ENCODE measurements at regions not wholly inside any gene's neighbourhood (a gene's known extent, or its start where the extent isn't known, plus 50 kb on each side); places are given as distances from the start of the nearest gene placed in this dataset.
A peak's percentile ranks its signal among the peaks of the same experiment; 100 is the strongest.

DNA sequence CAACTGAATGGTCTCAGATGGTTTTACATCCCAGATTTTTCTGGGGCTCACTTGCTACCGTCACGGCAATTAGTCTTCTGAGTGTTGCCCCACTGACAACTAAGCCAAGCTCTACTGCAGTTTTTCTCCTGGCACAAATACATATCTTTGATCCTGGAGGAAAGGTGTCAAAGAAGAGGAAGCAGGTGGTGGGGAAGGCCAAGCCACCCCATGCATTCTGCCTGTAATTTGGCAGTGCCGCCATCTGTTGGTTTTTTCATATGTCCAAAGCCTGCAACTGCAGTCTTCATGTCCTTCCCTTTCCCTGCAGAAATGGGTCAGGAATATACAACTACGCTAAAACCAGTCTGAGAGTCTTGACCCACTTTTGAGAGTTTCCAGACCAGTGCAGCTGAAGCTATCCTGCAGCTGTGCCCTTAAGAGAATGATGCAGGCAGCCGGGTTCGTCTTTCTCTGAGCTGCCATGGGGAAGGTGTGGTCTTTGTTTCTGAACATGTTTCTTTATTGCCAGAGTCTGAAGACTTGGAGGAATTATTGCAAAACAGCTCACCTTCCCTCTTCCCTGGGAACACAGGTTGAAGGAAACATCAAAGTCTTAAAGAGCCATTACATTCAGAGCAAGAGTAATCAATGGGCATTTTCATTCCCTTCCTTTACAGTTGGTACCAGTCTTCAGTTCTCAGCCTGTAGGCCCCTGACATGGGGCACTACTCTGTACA lies 71.8 kb upstream of the ATL2 start:
- CTCF ChIA-PET: no interaction called here
- DNase-seq (ENCODE audit: low read depth, low spot score): no peak
- H3K4me3 ChIP-seq (ENCODE audit: low read depth, low read length): no peak overlapping the region
- POLR2A ChIA-PET: no interaction called here
- TF ChIP-seq, protein P1, sequence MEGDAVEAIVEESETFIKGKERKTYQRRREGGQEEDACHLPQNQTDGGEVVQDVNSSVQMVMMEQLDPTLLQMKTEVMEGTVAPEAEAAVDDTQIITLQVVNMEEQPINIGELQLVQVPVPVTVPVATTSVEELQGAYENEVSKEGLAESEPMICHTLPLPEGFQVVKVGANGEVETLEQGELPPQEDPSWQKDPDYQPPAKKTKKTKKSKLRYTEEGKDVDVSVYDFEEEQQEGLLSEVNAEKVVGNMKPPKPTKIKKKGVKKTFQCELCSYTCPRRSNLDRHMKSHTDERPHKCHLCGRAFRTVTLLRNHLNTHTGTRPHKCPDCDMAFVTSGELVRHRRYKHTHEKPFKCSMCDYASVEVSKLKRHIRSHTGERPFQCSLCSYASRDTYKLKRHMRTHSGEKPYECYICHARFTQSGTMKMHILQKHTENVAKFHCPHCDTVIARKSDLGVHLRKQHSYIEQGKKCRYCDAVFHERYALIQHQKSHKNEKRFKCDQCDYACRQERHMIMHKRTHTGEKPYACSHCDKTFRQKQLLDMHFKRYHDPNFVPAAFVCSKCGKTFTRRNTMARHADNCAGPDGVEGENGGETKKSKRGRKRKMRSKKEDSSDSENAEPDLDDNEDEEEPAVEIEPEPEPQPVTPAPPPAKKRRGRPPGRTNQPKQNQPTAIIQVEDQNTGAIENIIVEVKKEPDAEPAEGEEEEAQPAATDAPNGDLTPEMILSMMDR (IDR thresholded peaks at IDR 0.05; ENCODE audit: insufficient read depth, low read length, missing control alignments): no peak

DNA sequence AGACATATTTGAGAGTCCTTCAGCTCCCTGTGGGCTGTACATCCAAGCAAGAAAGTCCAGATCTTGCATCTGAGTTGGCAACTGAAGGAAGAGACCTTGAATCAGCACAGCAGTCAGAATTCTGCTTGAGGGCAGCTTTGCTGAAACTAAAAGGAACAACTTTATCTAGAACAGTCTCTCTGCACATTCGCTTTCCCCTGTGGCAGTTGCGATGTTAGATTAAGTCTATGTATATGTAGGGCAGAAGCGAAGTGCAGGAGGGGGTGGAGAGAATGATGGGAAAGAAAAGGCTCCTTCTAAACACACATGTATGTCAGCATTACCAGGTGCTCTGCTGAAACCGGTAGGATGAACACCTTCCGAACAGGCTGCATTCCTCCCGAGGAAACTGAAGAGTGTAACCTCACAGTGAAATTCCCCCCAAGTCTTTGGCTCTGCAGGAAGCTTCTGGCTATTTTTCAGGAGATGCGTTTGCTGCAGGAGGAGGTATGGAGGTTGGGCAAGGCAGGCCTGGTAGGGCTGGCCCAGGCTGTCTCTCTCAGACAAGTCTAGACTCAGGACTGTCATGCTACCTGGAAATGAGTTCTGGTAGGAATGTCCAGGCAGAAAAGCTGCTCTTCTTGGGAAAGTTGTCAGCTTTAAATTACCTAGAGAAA lies 70.0 kb upstream of the ATL2 start:
- H3K4me3 ChIP-seq (ENCODE audit: low read depth, low read length): no peak overlapping the region
- POLR2A ChIA-PET: no interaction called here
- no peak for DNase-seq (ENCODE audit: low read depth, low spot score)
- TF ChIP-seq, protein P1 (IDR thresholded peaks at IDR 0.05; ENCODE audit: insufficient read depth, low read length, missing control alignments): no peak
- CTCF ChIA-PET: interaction anchor here (0.9 to 2.5 kb wide), 4 partner anchors 10 to 131 kb away, joined by 3 to 14 read pairs (median 4); no protein-coding TSS in a partner anchor

DNA sequence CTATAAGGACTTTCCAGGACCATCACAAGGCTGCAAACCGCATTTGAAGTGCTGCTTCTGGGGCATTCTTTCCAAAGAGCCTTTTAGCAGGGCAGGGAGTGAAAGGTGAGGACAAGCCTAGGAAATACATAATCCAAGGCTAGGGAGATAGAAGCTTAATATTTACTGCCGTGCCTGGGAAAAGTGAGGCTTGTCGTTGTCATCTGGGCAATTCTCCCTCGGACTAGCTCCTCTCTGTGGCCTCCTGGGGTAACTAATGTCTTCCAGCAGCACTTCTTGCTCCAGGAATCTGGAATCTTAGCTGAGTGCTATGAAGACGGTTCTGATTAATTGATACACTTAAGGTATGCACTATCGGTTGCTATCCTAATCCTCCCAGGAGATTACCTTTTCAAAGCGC lies 69.3 kb upstream of the ATL2 start:
- ChIA-PET CTCF (interaction anchor here (0.9 to 2.5 kb wide), 3 partner anchors 10 to 130 kb away, joined by 3 to 14 read pairs (median 3); no protein-coding TSS in a partner anchor), POLR2A (no interaction called here)
- TF ChIP-seq, protein P1 (IDR thresholded peaks at IDR 0.05; ENCODE audit: insufficient read depth, low read length, missing control alignments): peak; percentile 5
- no peak overlapping the region for H3K4me3 ChIP-seq (ENCODE audit: low read depth, low read length)
- DNase-seq (ENCODE audit: low read depth, low spot score): no peak

DNA sequence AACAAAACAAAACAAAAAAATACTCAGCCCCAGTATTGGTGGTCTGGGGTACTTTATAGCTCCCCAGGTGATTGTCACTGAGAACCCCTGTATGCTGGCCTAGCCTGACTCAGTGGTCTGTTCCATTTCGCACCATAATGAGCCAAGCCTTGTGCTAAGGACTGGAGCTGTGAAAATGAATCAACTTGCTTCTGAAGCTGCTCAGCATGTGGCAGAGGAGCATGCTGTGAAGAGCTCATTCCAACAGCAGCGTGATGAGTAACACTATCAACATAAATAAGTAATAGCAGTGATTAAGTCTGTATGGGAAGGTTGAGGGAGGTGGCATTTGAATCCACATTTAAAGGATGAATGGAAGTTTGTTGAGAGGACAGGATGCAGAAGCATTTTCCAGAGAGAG lies 67.2 kb upstream of the ATL2 start:
- TF ChIP-seq, protein P1 (IDR thresholded peaks at IDR 0.05; ENCODE audit: insufficient read depth, low read length, missing control alignments): no peak
- peak; percentile 31 for DNase-seq (ENCODE audit: low read depth, low spot score)
- CTCF ChIA-PET: interaction anchor here (0.6 to 1.1 kb wide), 3 partner anchors 19 to 127 kb away, joined by 3 read pairs; no protein-coding TSS in a partner anchor
- no peak overlapping the region for H3K4me3 ChIP-seq (ENCODE audit: low read depth, low read length)
- POLR2A ChIA-PET: no interaction called here

DNA sequence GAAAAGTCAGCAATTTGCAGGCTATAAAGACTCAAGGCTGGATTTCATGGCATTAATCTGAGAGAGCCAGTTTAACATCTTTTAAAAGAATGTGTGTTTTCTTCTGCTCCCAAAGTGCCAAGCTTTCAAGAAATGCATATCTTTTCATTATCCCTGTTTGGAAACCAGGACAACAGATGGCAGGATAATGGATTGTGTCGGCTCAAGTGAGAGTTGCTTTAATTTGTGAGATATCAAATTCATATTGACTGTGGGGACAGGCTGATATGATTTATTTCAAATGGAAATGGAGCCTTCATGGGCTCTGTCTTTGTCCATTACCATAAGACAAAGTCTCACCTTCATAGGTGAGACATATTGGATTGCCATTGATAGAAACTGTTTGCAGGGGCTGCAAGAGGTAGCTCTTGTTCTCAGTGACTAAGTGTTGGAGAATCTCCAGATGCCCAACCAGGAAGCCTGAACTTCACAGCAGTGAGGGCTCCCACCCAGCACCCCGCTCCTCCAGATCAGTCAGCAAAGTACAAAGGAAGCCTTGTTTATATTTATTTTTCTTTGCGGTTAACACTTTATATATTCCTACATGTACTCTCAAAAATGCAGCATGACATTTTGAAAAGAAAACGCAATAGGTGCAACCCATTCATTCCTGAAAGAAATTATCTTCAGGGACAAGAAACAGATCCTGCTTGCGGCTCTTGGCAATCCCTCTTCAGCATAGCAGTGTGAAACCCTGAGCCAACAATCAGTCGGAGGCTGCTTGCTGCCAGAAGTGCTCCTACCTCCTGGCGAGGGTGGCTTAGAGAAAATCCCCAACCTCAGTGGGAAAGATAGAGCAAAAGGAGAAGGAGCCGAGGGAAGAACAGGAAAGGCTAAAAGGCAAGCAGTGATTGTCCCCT lies 65.8 kb upstream of the ATL2 start:
- H3K4me3 ChIP-seq (ENCODE audit: low read depth, low read length): no peak overlapping the region
- DNase-seq (ENCODE audit: low read depth, low spot score): no peak
- POLR2A ChIA-PET: no interaction called here
- CTCF ChIA-PET: interaction anchor here (0.8 kb wide), 1 partner anchor 23 kb away, joined by 3 read pairs; no protein-coding TSS in a partner anchor
- TF ChIP-seq, protein P1 (IDR thresholded peaks at IDR 0.05; ENCODE audit: insufficient read depth, low read length, missing control alignments): no peak

Data from AG04449 (cell line).